ENCODE measurements at regions not wholly inside any gene's neighbourhood (a gene's known extent, or its start where the extent isn't known, plus 50 kb on each side); places are given as distances from the start of the nearest gene placed in this dataset.
A peak's percentile ranks its signal among the peaks of the same experiment; 100 is the strongest.
"Not testable (repeated sequence)": the region's sequence is repeated elsewhere in the genome, so short reads cannot be mapped to it uniquely, and the experiment has no call there.

GRCh38 chr22:40094485-40094884 is 83.2 kb upstream of the TNRC6B start:
- FAIRE-seq (peak; percentile 89), DNase-seq (ENCODE audit: insufficient read length, low spot score) (peak; percentile 39)

- DNase-seq (ENCODE audit: insufficient read length, low spot score); FAIRE-seq: not testable (repeated sequence)
Observed at GRCh38 chr22:40099887-40100286, 77.8 kb upstream of the TNRC6B start.

- DNase-seq (ENCODE audit: insufficient read length, low spot score) (no peak), FAIRE-seq (no peak)
Observed at GRCh38 chr22:40105755-40106154, 72.0 kb upstream of the TNRC6B start.

GRCh38 chr22:40107244-40107643 is 70.5 kb upstream of the TNRC6B start:
- peak; percentile 44 for FAIRE-seq
- DNase-seq (ENCODE audit: insufficient read length, low spot score) = peak; percentile 30

- peak; percentile 71 for FAIRE-seq
- no peak for DNase-seq (ENCODE audit: insufficient read length, low spot score)
Observed at GRCh38 chr22:40107851-40108378, 69.8 kb upstream of the TNRC6B start.

- FAIRE-seq (no peak), DNase-seq (ENCODE audit: insufficient read length, low spot score) (no peak)
Observed at GRCh38 chr22:40108396-40108795, 69.3 kb upstream of the TNRC6B start.

- not testable (repeated sequence) for FAIRE-seq; DNase-seq (ENCODE audit: insufficient read length, low spot score)
Observed at GRCh38 chr22:40108926-40109325, 68.8 kb upstream of the TNRC6B start.

GRCh38 chr22:40111451-40111850 is 66.3 kb upstream of the TNRC6B start:
- DNase-seq (ENCODE audit: insufficient read length, low spot score) (no peak), FAIRE-seq (no peak)

GRCh38 chr22:40112595-40112994 is 65.1 kb upstream of the TNRC6B start:
- FAIRE-seq = no peak

GRCh38 chr22:40113696-40114095 is 64.0 kb upstream of the TNRC6B start:
- FAIRE-seq (no peak), DNase-seq (ENCODE audit: insufficient read length, low spot score) (no peak)

More at GRCh38 chr22:40112595-40112994, 65.1 kb upstream of the TNRC6B start:
- no peak for DNase-seq (ENCODE audit: insufficient read length, low spot score)

- DNase-seq (ENCODE audit: insufficient read length, low spot score) (no peak), FAIRE-seq (no peak)
Observed at GRCh38 chr22:40114411-40114810, 63.3 kb upstream of the TNRC6B start.

GRCh38 chr22:40116496-40117200 is 61.1 kb upstream of the TNRC6B start:
- DNase-seq (ENCODE audit: insufficient read length, low spot score) (no peak), FAIRE-seq (no peak)

GRCh38 chr22:40118979-40119378 is 58.7 kb upstream of the TNRC6B start:
- FAIRE-seq (no peak), DNase-seq (ENCODE audit: insufficient read length, low spot score) (no peak)

- FAIRE-seq (no peak), DNase-seq (ENCODE audit: insufficient read length, low spot score) (no peak)
Observed at GRCh38 chr22:40120848-40121247, 56.9 kb upstream of the TNRC6B start.

GRCh38 chr22:40121461-40121860 is 56.3 kb upstream of the TNRC6B start:
- FAIRE-seq (no peak), DNase-seq (ENCODE audit: insufficient read length, low spot score) (no peak)

GRCh38 chr22:40122792-40123191 is 54.9 kb upstream of the TNRC6B start:
- FAIRE-seq (no peak), DNase-seq (ENCODE audit: insufficient read length, low spot score) (no peak)

GRCh38 chr22:40123387-40123786 is 54.3 kb upstream of the TNRC6B start:
- no peak for FAIRE-seq

More at GRCh38 chr22:40123387-40123786, 54.3 kb upstream of the TNRC6B start:
- DNase-seq (ENCODE audit: insufficient read length, low spot score) = no peak
